Parathyroid adenoma (tissue), 2 donors: ENCODE measurements at regions not wholly inside any gene's neighbourhood (a gene's known extent, or its start where the extent isn't known, plus 50 kb on each side); places are given as distances from the start of the nearest gene placed in this dataset.

Experiments
- H2AFZ ChIP-seq: fragments of 300-600 bp; sonication (generic); one replicate; pipeline ENCODE4 v1.7.0; 2017; ENCODE audit warnings: antibody characterized with exemption, mild to moderate bottlenecking
- H3K27ac ChIP-seq: fragments of 300-600 bp; sonication (generic); one replicate; pipeline ENCODE4 v1.7.0; 2017
- H3K27me3 ChIP-seq: fragments of 300-600 bp; sonication (generic); one replicate; pipeline ENCODE4 v1.7.0; 2017; ENCODE audit warnings: low read length; ENCODE audit not compliant: control insufficient read depth, insufficient read depth
- H3K36me3 ChIP-seq: fragments of 300-600 bp; sonication (generic); one replicate; pipeline ENCODE4 v1.7.0; 2017; ENCODE audit warnings: low read length; ENCODE audit not compliant: control insufficient read depth, insufficient read depth
- H3K4me1 ChIP-seq: fragments of 300-600 bp; sonication (generic); one replicate; pipeline ENCODE4 v1.7.0; 2017; ENCODE audit warnings: control low read depth
- H3K4me2 ChIP-seq: fragments of 300-600 bp; sonication (generic); one replicate; pipeline ENCODE4 v1.7.0; 2017; ENCODE audit warnings: low read length
- H3K4me3 ChIP-seq: fragments of 300-600 bp; sonication (generic); one replicate; pipeline ENCODE4 v1.7.0; 2017; ENCODE audit warnings: low read depth, low read length
- H3K79me2 ChIP-seq: fragments of 300-600 bp; sonication (generic); one replicate; pipeline ENCODE4 v1.7.0; 2017; ENCODE audit warnings: control low read depth
- H3K9ac ChIP-seq: fragments of 300-600 bp; sonication (generic); one replicate; pipeline ENCODE4 v1.7.0; 2017; ENCODE audit warnings: mild to moderate bottlenecking
- H3K9me3 ChIP-seq: fragments of 300-600 bp; sonication (generic); one replicate; pipeline ENCODE4 v1.7.0; 2017; ENCODE audit warnings: low read length; ENCODE audit not compliant: control insufficient read depth
- TF ChIP-seq, protein P1 (sequence below): fragments of 300-600 bp; sonication (generic); IDR thresholded peaks from one replicate; pipeline ENCODE4 v1.7.0; 2017; ENCODE audit warnings: antibody characterized with exemption, mild to moderate bottlenecking
- donor health status: primary hyperparathyroidism.

GRCh38 chr10:44774676-44775401, 136.3 kb upstream of the TMEM72 start:
- Histone ChIP-seq H3K9me3 (no peaks in the 10 kb centered on the region), H3K36me3 (no peaks in the 10 kb centered on the region), H3K9ac (no peak overlapping the region), H3K4me3 (no peak overlapping the region), H3K4me1 (no peaks in the 10 kb centered on the region), H2AFZ (no peak overlapping the region), H3K4me2 (no peak overlapping the region), H3K27ac (no peak overlapping the region), H3K27me3 (peaks cover 4% of the 10 kb centered on the region), H3K79me2 (no peaks in the 10 kb centered on the region)
- TF ChIP-seq, protein P1, sequence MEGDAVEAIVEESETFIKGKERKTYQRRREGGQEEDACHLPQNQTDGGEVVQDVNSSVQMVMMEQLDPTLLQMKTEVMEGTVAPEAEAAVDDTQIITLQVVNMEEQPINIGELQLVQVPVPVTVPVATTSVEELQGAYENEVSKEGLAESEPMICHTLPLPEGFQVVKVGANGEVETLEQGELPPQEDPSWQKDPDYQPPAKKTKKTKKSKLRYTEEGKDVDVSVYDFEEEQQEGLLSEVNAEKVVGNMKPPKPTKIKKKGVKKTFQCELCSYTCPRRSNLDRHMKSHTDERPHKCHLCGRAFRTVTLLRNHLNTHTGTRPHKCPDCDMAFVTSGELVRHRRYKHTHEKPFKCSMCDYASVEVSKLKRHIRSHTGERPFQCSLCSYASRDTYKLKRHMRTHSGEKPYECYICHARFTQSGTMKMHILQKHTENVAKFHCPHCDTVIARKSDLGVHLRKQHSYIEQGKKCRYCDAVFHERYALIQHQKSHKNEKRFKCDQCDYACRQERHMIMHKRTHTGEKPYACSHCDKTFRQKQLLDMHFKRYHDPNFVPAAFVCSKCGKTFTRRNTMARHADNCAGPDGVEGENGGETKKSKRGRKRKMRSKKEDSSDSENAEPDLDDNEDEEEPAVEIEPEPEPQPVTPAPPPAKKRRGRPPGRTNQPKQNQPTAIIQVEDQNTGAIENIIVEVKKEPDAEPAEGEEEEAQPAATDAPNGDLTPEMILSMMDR = no peak

- H3K4me2 ChIP-seq = no peak overlapping the region
- H3K79me2 ChIP-seq = no peaks in the 10 kb centered on the region
These were observed 135.8 kb upstream of the TMEM72 start for GRCh38 chr10:44775402-44775741.

DNA sequence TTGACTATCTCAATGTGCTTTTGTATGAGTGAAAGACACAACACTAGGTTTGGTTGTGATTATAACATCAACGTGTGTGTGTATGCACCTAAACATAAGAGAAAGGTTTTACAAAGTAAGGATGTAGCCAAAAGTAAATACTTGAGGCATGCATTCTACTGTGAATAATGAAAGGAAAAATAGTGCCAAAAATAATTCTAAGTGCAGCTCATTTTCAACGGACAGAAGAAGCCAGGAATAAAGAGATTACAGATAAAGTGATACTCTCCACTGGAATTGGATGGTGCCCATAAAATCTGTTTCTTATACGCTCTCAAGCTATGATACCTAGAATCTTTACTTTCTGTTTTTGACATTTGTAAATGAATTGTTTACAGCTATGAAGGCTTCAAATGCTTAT, 135.0 kb upstream of the TMEM72 start:
- TF ChIP-seq, protein P1 = no peak
- no peaks in the 10 kb centered on the region for H3K4me1 ChIP-seq
- H3K9me3 ChIP-seq = no peaks in the 10 kb centered on the region
- H2AFZ ChIP-seq = no peak overlapping the region
- H3K9ac ChIP-seq = no peak overlapping the region
- no peak overlapping the region for H3K4me3 ChIP-seq
- H3K36me3 ChIP-seq = no peaks in the 10 kb centered on the region
- H3K27me3 ChIP-seq = peaks cover 8% of the 10 kb centered on the region
- H3K4me2 ChIP-seq = no peak overlapping the region
- no peak overlapping the region for H3K27ac ChIP-seq
- no peaks in the 10 kb centered on the region for H3K79me2 ChIP-seq

More at GRCh38 chr10:44775402-44775741, 135.8 kb upstream of the TMEM72 start:
- H3K27me3 ChIP-seq = peaks cover 8% of the 10 kb centered on the region
- no peak overlapping the region for H3K27ac ChIP-seq
- no peak overlapping the region for H2AFZ ChIP-seq
- H3K9ac ChIP-seq = no peak overlapping the region
- no peaks in the 10 kb centered on the region for H3K9me3 ChIP-seq
- no peaks in the 10 kb centered on the region for H3K36me3 ChIP-seq
- TF ChIP-seq, protein P1 = no peak
- H3K4me3 ChIP-seq = no peak overlapping the region
- H3K4me1 ChIP-seq = no peaks in the 10 kb centered on the region

DNA sequence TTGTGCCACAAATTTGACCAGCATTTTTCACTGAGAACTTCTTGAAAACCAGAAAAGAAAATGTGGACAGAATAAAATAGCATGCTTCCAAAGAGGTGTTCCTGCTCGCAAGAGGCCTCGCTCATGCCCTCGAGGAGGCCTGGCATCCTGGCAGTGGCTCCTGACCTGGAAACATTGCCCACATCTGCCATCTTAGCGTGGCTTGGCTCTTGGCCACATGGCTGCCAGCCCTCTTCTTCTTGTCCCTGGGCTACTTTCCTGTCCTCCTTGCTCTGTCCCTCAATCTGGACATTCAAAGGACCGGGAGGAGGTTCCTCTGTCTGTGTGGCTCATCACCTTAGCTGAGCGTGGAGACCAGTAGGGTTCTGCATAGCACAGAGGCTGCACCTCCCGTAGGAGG, 131.6 kb upstream of the TMEM72 start:
- Histone ChIP-seq H3K36me3 (no peaks in the 10 kb centered on the region), H2AFZ (no peak overlapping the region), H3K4me1 (no peaks in the 10 kb centered on the region), H3K27me3 (peaks cover 8% of the 10 kb centered on the region), H3K4me2 (no peak overlapping the region), H3K27ac (no peak overlapping the region), H3K9ac (no peak overlapping the region), H3K4me3 (no peak overlapping the region), H3K79me2 (no peaks in the 10 kb centered on the region), H3K9me3 (no peaks in the 10 kb centered on the region)
- TF ChIP-seq, protein P1 = no peak

GRCh38 chr10:44780426-44780825, 130.7 kb upstream of the TMEM72 start:
- Histone ChIP-seq H3K36me3 (no peaks in the 10 kb centered on the region), H3K79me2 (no peaks in the 10 kb centered on the region), H3K4me1 (no peaks in the 10 kb centered on the region), H3K9me3 (no peaks in the 10 kb centered on the region), H3K27me3 (peaks cover 4% of the 10 kb centered on the region), H2AFZ (no peak overlapping the region), H3K9ac (no peak overlapping the region), H3K4me2 (no peak overlapping the region), H3K27ac (no peak overlapping the region), H3K4me3 (no peak overlapping the region)
- TF ChIP-seq, protein P1 = no peak
